ENCODE measurements at regions not wholly inside any gene's neighbourhood (a gene's known extent, or its start where the extent isn't known, plus 50 kb on each side); places are given as distances from the start of the nearest gene placed in this dataset.
A peak's percentile ranks its signal among the peaks of the same experiment; 100 is the strongest.

DNA sequence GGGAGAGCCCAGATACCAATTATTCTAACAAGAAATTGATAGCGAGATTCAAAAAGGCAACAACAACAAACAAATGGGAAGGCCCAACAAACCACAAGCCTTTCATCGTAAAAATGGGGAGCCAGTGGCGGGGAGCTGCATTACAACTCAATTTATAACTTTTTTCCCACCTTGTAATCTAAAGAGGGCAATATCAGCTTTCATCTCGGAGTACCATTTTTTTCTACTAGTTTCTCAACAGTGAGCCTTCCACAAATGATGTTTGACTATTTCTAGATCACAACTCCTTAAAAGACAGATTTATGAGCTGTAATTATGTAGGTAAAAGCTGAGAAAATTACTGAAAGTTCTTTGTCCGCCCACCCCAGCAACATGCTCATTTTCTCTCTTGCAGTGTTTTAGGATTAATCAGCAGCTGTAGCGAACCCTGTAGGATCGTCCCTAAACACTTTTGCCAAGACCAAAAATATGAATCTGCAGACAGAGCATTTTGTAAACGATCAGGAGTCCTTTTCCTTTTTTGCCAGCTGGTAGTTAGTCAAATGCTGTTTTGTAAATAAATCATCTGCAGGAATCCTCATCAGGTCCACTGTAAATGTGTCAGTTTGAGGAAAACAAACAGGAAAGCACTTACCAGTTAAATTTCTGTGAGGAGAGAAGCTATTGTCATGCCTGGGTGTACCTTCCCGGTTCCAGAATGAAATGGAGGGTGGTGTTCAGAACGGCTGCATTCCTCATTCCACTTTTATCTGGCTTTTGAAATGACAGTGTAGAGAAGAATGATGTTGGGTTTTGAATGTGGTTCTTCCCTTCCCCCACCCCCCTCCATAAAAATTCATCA, 53.2 kb downstream of the EEF1B2 start:
- peak; percentile 62 for DNase-seq (ENCODE audit: low spot score)

DNA sequence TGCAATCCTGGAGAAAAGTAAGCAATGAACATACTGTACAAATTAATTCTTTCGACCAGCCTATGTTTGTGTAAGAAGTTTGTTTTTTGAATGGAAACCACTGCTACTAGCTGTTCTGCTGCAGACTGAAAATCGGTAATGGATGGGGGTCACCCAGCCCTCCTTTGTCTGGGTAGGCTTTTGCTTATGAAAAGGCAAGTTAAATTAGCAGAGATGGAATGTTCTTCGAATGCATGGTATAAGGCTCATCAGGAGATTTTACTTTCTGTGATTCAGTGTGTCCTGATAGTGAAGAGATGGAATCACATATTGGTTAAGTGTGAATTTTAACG, 53.8 kb downstream of the EEF1B2 start:
- DNase-seq (ENCODE audit: low spot score), result no peak

DNA sequence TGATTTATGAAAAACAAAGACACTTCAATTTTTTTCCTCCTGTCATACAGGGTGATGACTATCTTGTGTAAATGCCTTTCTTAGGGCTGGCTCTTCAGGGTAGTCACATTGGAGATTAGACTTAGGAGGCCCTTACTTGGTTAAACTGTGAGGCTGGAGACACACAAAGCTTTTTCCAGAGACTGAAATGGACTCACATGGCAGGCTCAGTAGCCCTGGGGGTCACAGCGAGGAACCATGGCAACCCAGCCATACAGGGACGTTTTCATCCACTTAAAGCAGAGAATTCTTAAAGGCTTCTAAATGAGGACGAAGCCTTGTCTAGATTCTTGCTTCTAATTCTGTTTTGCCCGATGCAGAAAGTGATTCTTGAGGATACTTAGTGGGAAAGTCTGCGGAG, 57.3 kb upstream of the ZDBF2 start:
- DNase-seq (ENCODE audit: low spot score), result no peak

DNA sequence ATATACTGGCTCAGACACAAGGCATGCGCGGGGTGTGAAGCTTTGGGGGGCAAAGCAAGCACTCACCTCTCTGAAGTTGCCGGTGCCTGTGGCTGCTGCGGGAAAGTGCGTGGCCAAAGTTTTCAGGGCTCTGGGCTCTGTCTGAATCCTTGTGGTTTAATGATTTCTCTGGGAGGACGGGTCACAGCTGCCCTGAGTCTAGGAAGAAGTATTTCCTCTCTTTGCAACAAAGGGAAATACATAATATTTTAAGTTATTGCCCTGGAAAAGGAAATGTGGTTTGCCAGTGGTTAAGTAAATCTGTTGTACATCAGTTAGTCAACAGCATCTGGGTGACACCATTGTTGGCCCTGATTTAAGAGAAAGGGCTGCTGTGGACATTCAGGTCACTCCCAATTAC, 56.7 kb upstream of the ZDBF2 start:
- DNase-seq (ENCODE audit: low spot score), result no peak

DNA sequence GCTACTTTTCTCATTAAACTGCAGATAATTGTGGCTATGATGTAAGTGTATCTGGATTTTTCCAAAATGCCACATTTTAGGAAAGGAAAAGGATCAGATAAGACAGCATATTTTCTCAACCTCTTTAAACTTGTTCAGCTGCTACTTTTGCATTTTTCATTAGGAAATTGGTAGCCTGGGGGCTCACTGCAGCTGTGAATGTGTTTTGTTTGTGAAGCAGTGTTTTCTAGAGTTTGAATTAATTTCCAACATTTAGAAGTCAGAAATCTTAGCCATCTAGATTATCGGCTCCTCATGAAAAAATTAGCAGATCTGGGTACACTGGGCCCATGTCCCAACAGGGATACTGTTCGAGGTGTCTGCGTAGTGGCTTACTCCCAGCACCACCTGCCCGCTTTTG, 56.3 kb upstream of the ZDBF2 start:
- no peak for DNase-seq (ENCODE audit: low spot score)

DNA sequence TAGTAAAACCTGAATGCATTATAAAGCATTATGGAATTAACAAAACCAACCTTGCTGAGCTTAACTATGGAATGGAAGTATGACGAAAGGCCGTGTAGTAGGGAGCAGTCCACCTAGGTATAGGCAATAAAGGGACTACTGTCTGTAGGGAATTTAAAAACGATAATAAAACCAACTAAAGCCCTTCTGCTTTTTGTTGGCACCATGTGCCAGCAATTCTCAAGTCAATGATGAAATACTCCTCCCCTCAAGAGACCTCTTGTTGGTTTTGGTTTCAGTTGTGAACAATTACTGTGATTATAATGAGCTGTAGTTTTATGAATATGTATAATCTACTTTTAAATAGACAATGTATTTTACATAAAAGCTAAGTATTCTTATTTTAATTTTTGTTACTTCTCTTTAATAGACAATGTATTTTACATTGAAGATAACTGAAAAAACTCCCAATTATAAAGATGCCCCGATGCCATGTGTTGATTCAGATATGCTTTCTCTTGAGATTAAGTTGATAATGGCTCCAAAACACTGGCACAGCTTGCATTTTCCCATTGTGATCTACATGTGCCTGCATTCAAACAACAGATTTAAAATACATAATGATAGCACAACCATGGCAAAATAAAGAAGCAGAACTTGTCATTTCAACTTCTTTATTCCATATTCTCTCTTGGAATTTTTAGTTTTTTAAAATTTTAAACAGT, 55.5 kb upstream of the ZDBF2 start:
- no peak for DNase-seq (ENCODE audit: low spot score)

DNA sequence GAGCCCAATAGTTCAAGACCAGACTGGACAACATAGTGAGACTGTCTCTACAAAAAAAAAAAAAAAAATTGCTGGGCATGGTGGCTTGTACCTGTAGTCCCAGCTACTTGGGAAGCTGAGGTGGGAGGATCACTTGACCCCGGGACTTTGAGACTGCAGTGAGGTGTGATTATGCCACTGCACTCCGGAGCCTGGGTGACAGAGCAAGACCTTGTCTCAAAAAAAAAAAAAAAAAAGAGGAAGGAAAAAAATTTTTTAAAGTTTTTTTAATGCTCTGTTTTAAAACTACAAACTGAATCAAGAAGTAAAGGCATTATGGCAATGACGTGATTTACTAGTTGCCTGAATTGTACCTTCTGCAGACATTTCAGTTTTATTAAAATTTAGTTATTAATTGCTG, 54.5 kb upstream of the ZDBF2 start:
- DNase-seq (ENCODE audit: low spot score), result no peak

DNA sequence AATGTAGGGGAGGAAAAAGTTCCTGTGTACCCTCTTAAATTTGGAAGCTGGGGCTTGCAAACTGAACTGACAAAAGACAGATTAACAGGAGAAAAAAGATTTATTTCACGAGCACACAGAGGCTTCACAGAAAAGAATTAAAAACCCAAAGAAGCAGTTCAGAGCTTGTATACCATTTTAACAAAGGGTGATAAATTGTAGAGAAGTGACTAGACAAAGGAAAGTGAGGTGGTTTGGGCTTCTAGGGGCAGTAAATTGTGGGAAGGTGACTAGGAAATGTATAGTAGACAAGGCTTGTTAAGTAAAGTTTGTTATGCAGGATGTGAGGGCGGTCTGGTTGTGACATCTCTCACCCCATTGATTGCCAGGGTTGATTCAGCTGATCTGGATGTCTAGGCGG, 53.5 kb upstream of the ZDBF2 start:
- no peak for DNase-seq (ENCODE audit: low spot score)

All from putamen (tissue), 1 donor.